HG03159 (cell line): ENCODE measurements at regions not wholly inside any gene's neighbourhood (a gene's known extent, or its start where the extent isn't known, plus 50 kb on each side); places are given as distances from the start of the nearest gene placed in this dataset.

Source experiments
- ATAC-seq: cut with Tn5 transposase; IDR thresholded peaks from one replicate; pipeline ENCODE4 v1.9.1; 2021; ENCODE audit warnings: mild to moderate bottlenecking, moderate library complexity; ENCODE audit not compliant: unreplicated experiment

GRCh38 chr4:138759554-138759902, 256.1 kb upstream of the NOCT start:
- ATAC-seq = no peak

GRCh38 chr4:138758876-138759553, 256.6 kb upstream of the NOCT start:
- ATAC-seq = no peak

- no peak for ATAC-seq
These were observed 257.4 kb upstream of the NOCT start for GRCh38 chr4:138758196-138758595.

DNA sequence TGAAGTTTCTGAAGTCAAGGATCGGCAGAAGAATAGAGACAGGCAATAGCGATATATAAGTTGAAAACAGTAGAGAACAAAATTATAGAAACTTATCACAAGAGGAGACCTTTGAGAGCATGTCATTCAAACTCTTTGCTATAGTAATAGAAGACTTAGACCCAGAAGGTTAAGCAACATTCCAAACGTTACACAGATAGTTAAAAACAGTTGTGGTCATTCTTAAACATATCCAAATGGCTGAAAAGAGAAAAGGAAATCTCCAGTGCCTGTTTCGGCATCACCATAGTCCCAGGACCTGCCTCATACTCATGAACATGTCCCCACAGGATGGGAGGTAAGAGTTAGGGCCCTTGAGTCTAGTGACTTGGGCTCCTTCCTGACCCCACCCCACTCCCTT, 258.1 kb upstream of the NOCT start:
- ATAC-seq = no peak

GRCh38 chr4:138756519-138756918, 259.1 kb upstream of the NOCT start:
- no peak for ATAC-seq

- no peak for ATAC-seq
These were observed 264.3 kb upstream of the NOCT start for GRCh38 chr4:138751309-138751708.

- no peak for ATAC-seq
These were observed 266.3 kb upstream of the NOCT start for GRCh38 chr4:138749303-138749702.

DNA sequence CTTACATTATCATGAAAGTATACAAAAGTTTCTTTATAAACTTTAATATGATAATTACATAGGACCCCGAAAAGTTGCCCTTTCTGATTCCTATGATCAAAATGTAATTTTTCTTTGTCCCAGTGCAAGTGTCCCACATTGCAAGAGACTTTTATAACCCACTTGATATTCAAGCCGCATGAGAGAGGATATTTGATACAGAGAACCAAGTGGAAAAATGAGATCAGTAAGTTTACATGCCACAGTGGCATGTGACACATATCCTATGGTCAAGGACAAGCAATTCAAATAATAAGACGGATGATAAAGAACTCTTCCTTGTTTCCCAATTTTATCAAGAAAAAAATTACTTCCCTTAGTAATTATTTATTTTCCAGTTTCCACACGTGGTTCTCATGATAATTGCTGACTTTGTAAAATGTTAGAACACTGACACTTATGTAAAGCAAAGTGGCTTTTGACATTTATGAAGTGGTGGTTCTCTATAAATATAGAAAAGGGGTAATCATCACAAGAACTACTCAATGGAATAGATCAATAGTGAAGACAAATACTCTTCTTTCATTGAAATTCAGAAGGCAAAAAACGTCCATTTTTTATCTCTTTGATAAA, 273.7 kb upstream of the NOCT start:
- ATAC-seq = no peak

DNA sequence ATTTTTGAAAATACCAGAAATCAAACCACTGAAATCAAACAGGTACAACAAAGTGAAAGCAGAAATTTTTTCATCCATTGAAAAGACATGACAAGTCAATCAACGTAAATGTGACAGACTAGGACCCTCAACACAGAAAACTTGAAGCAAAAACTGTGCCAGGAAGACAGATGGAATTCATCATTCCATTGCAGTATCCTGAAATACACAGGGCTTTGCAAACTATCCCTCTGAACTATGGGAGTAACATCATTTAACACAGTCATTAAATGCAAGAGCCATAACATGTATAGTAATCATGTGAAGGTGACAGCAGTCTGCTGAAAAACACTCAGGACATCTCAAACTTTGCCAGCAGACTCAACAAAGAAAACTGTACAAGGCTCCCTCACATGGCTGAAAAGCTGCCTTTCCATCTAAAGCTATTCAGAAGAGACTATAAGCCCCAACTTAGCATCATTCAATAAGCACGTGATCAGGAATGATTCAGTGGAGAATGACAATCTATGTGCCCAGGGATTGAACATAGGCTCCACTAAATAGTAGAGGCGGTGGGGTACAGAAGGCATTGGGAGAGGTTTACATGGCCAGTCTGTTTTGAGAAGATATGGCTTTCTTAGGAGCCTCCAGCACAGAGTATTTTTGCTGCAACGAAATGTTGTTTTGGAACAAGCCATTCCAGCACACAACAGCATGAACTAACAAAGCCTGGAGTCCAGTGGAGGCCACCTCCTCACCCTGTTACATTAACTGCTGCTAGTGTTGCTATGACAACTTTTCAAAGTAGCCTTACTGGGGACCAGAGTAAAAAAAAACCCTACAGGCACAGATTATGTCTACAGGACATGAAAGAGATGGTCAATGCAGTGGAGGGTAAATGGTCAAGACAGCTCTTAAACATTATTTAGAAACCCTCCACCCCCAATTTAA, 274.5 kb upstream of the NOCT start:
- ATAC-seq = no peak

DNA sequence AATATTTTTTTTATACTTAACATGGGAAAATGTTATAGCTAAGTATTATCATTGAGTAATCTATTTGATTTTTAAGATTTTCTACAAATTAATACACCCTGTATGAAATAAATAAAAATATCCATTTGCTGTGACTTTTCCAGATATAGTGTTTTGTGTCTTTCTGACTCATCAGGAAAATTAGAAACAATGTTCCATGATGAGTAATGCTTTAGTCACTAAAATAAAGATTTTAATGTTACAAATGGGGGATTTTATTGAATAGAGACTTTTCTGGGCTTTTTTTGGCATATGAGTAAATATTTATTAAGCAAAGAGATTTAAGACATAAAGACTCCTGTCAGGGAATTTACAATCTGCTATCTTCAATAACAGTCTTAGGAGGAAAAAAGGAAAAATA, 279.2 kb upstream of the NOCT start:
- no peak for ATAC-seq

- no peak for ATAC-seq
These were observed 280.8 kb upstream of the NOCT start for GRCh38 chr4:138734746-138735145.

GRCh38 chr4:138728566-138728965, 287.0 kb upstream of the NOCT start:
- no peak for ATAC-seq

DNA sequence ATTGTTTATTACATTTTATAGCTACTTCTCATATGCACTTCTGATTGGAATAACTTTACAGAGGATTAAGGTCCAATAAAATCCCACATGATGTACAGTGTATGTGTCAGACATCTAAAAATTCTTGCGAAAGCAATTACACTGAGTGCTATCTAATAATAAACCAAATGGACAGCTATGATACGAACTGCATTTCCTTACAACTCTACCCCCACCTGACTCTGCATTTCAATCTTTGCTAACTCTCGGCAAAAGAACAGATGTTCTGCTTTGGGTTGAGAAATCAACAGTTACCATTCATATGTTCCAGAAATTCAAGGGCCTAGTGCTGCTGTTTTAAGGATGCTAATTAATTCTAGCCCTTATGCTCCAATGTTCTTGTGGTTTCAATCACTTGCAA, 287.9 kb upstream of the NOCT start:
- no peak for ATAC-seq

DNA sequence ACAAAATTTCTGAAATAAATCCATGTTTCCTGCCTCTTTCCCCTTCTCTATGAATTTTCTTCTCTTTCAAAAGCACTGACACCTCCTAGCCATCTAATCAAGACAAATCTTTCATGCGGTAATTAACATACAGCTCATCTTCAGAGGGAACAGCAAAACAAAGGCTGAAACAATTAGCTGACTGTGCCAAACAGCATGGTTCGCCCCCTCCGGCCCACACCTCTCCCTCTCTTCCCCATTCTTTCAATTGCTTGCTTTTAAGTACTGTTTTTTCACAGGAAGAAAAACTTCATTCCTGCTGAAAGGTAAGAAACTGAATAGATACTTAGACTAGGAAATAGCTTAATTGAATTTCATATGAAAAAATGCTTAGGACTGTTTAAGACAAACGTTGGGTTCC, 291.1 kb upstream of the NOCT start:
- ATAC-seq = no peak

GRCh38 chr4:138716559-138717335, 298.8 kb upstream of the NOCT start:
- no peak for ATAC-seq

- ATAC-seq = no peak
These were observed 305.3 kb upstream of the NOCT start for GRCh38 chr4:138710297-138710696.

GRCh38 chr4:138709859-138710258, 305.7 kb upstream of the NOCT start:
- no peak for ATAC-seq

GRCh38 chr4:138707746-138708677, 307.6 kb upstream of the NOCT start:
- ATAC-seq = no peak

GRCh38 chr4:138706201-138706600, 309.4 kb upstream of the NOCT start:
- no peak for ATAC-seq

DNA sequence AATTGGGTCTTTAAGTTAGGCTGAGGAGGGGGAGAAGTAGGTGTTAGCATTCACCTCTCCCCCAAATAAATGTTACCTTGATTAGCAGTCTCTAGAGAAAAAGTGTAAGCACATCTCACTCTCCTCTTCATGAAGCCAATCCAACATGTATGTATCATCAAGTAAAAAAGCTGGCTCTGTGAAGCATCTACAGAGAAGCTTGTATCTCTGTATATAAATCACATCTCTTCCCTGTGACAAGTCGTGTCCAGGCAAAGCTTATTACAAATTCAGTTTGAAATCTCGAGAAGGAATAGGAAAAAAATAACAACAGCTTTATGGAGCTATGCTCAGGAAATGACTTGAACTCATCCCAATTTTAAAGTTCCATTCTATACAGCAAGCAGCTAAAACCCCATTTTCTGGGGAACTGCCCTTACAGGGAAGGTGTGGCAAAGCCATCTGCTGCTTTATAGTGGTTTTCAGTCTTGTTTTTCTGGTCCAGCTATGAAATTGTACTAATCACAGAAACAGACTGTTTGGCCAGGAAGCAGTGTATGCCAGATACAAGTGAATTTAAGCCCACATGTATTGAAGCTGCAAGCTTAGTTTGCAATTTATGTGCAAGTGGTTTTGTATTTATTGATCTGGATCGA, 313.3 kb upstream of the NOCT start:
- ATAC-seq = no peak
